MCF 10A (cell line): ENCODE measurements at regions not wholly inside any gene's neighbourhood (a gene's known extent, or its start where the extent isn't known, plus 50 kb on each side); places are given as distances from the start of the nearest gene placed in this dataset.

Experiments
- BruUV-seq: library from RNA; stranded (reverse); fragments of 400-500 nt; replicated peaks from 2 replicates; lab custom pipeline; 2021; lab: Mats Ljungman, UMichigan
- CTCF ChIA-PET: fragments of 300-600 bp; sonication (Branson Sonifier 250); formaldehyde crosslinking; extraction: SDS; loops from one replicate; lab custom pipeline; 2021; ENCODE audit warnings: antibody characterized with exemption, inconsistent platforms; lab: Yijun Ruan, JAX
- POLR2A ChIA-PET: fragments of 300-600, 350-650 bp; sonication (Branson Sonifier 250); formaldehyde crosslinking; extraction: SDS; loops from one replicate; lab custom pipeline; 2020; ENCODE audit warnings: antibody characterized with exemption, inconsistent platforms; lab: Yijun Ruan, JAX
- DNase-seq: peaks from one replicate; pipeline ENCODE4 v3.0.0-alpha.2; 2018; ENCODE audit not compliant: unreplicated experiment
- H3K27ac Mint-ChIP-seq: one replicate; pipeline ENCODE4 v1.8.0; 2022; ENCODE audit warnings: mild to moderate bottlenecking, low read depth, mixed read lengths; ENCODE audit not compliant: unreplicated experiment
- H3K27me3 Mint-ChIP-seq: one replicate; pipeline ENCODE4 v1.8.0; 2022; ENCODE audit warnings: mixed read lengths; ENCODE audit not compliant: insufficient read depth, unreplicated experiment
- H3K36me3 Mint-ChIP-seq: one replicate; pipeline ENCODE4 v1.8.0; 2022; ENCODE audit warnings: mild to moderate bottlenecking, moderate library complexity, mixed read lengths; ENCODE audit not compliant: insufficient read depth, unreplicated experiment
- H3K4me1 Mint-ChIP-seq: one replicate; pipeline ENCODE4 v1.8.0; 2022; ENCODE audit warnings: mixed read lengths; ENCODE audit not compliant: insufficient read depth, unreplicated experiment
- H3K4me3 Mint-ChIP-seq: one replicate; pipeline ENCODE4 v1.8.0; 2022; ENCODE audit warnings: mild to moderate bottlenecking, moderate library complexity, mixed read lengths; ENCODE audit not compliant: unreplicated experiment
- H3K9me3 Mint-ChIP-seq: one replicate; pipeline ENCODE4 v1.8.0; 2022; ENCODE audit warnings: mixed read lengths; ENCODE audit not compliant: unreplicated experiment
- intact Hi-C: fragments of 100-400 bp; cut with micrococcal nuclease; formaldehyde crosslinking; loops from 2 replicates; pipeline ENCODE4 v1.14.1; 2022
- TF ChIP-seq, protein P1 (sequence below): fragments of 200-600 bp; IDR thresholded peaks from one replicate; pipeline ENCODE4 v1.8.0; 2022; ENCODE audit warnings: antibody characterized with exemption, mild to moderate bottlenecking; ENCODE audit not compliant: unreplicated experiment

DNA sequence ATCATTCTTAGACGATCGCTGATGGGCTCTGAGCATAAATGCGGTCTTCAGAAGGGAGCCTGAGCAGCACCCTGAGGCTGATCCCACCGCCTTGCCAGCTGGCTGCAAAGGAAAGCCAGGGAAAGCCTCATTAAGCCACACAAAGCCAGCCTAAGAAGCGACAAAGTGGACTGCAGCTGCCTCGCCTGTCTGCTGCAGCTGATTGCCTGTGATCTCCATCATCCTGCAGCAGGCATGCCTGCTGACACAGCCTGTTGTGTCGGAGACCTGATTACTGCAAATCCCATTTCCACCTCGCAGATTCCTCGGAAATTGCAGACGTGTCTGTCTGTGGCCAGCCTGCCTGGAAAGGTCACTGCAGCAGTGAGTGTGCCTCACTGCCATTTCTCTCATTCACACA lies 1087.0 kb upstream of the AUTS2 start:
- Mint-ChIP-seq H3K4me3 (no peak overlapping the region), H3K27ac (no peak overlapping the region), H3K27me3 (no peaks in the 10 kb centered on the region), H3K4me1 (no peaks in the 10 kb centered on the region), H3K9me3 (peaks cover 31% of the 10 kb centered on the region), H3K36me3 (no peaks in the 10 kb centered on the region)
- ChIA-PET POLR2A (no interaction called here), CTCF (interaction anchor here (0.9 kb wide), 1 partner anchor 1135 kb away, joined by 3 read pairs; no protein-coding TSS in a partner anchor)
- intact Hi-C loops = no loop called here
- BruUV-seq = no TSS peak
- TF ChIP-seq, protein P1, sequence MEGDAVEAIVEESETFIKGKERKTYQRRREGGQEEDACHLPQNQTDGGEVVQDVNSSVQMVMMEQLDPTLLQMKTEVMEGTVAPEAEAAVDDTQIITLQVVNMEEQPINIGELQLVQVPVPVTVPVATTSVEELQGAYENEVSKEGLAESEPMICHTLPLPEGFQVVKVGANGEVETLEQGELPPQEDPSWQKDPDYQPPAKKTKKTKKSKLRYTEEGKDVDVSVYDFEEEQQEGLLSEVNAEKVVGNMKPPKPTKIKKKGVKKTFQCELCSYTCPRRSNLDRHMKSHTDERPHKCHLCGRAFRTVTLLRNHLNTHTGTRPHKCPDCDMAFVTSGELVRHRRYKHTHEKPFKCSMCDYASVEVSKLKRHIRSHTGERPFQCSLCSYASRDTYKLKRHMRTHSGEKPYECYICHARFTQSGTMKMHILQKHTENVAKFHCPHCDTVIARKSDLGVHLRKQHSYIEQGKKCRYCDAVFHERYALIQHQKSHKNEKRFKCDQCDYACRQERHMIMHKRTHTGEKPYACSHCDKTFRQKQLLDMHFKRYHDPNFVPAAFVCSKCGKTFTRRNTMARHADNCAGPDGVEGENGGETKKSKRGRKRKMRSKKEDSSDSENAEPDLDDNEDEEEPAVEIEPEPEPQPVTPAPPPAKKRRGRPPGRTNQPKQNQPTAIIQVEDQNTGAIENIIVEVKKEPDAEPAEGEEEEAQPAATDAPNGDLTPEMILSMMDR = no peak
- DNase-seq = no peak

DNA sequence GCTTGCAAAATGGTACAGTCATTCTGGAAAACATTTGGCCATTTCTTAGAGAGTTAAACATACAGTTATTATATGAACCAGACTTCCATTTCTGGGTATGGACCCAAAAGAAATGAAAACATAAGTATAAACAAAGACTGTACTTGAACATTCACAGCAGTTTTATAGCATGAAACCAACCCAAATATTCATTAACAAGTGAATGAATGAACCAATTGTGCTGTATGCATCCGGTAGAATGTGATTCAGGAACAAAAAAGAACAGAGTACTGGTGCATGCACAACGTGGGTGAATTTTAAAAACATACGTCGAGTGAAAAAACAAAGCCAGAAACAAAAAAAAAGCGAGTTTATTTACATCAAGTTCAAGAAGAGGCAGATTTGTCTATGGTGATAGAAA lies 1085.8 kb upstream of the AUTS2 start:
- H3K9me3 Mint-ChIP-seq = peaks cover 27% of the 10 kb centered on the region
- BruUV-seq = no TSS peak
- TF ChIP-seq, protein P1 = no peak
- no peaks in the 10 kb centered on the region for H3K27me3 Mint-ChIP-seq
- no peak overlapping the region for H3K27ac Mint-ChIP-seq
- H3K4me1 Mint-ChIP-seq = no peaks in the 10 kb centered on the region
- CTCF ChIA-PET = no interaction called here
- POLR2A ChIA-PET = no interaction called here
- H3K36me3 Mint-ChIP-seq = no peaks in the 10 kb centered on the region
- no peak overlapping the region for H3K4me3 Mint-ChIP-seq
- DNase-seq = no peak
- intact Hi-C loops = no loop called here

DNA sequence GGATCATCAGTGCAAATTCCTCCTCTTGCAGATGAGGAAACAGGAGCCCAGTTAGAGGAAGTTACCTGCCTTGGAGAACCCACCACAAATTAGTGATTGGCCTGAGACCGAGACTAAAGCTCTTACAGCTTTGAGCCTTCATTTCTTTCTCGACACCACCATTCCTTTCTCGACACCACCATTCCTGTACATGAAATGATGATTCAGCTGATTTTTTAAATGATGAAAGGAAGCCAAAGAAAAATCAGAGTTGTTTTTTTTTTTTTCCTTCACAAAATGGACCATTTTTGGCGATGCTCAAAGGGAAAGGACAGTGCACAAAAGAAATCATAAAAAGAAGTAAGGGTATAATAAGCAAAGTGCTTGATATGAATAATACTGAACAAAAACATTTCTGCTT lies 1080.2 kb upstream of the AUTS2 start:
- Mint-ChIP-seq H3K27me3 (no peaks in the 10 kb centered on the region), H3K4me3 (no peak overlapping the region), H3K9me3 (peaks cover 22% of the 10 kb centered on the region), H3K27ac (no peak overlapping the region), H3K4me1 (no peaks in the 10 kb centered on the region), H3K36me3 (no peaks in the 10 kb centered on the region)
- no peak for DNase-seq
- CTCF ChIA-PET = interaction anchor here (0.7 kb wide), 1 partner anchor 9 kb away, joined by 3 read pairs; no protein-coding TSS in a partner anchor
- POLR2A ChIA-PET = no interaction called here
- TF ChIP-seq, protein P1 = no peak
- no TSS peak for BruUV-seq
- intact Hi-C loops = no loop called here

DNA sequence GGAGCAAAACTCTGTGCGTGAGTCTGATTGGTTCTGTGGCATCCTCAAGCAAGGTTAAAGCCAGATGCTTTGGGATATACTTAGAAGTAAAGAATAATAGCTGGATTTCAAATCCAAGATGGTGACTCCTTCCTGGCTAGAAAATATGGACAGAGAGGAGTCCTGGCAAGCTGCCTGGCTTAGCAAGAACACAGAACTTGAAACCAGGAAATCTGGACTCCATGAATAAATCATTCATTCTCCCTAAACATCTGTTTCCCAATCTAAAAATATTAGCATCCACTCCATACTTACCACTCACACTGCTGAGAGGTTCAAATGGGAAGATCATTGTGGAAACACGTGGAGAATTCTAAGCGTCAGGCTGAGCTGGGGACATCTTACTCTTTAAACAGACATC lies 1074.1 kb upstream of the AUTS2 start:
- Mint-ChIP-seq H3K9me3 (peaks cover 52% of the 10 kb centered on the region), H3K4me3 (no peak overlapping the region), H3K27me3 (no peaks in the 10 kb centered on the region), H3K27ac (no peak overlapping the region), H3K4me1 (no peaks in the 10 kb centered on the region), H3K36me3 (no peaks in the 10 kb centered on the region)
- intact Hi-C loops = no loop called here
- no peak for DNase-seq
- ChIA-PET CTCF (no interaction called here), POLR2A (no interaction called here)
- no TSS peak for BruUV-seq
- TF ChIP-seq, protein P1 = no peak
